C4-2B (cell line): ENCODE measurements at regions not wholly inside any gene's neighbourhood (a gene's known extent, or its start where the extent isn't known, plus 50 kb on each side); places are given as distances from the start of the nearest gene placed in this dataset.

Experiments used
- CTCF ChIP-seq: fragments of 450-650 bp; conservative IDR thresholded peaks from 2 replicates; pipeline ENCODE4 v1.5.1; 2017; ENCODE audit warnings: mild to moderate bottlenecking
- ZFX ChIP-seq: fragments of 450-650 bp; IDR thresholded peaks from 2 replicates; pipeline ENCODE4 v1.6.1; 2017

- TF ChIP-seq CTCF (no peak), ZFX (no peak)
These were observed 343.6 kb downstream of the PTPRU start for GRCh38 chr1:29579821-29580425.
